Ascending aorta (tissue), 2 donors: ENCODE measurements at regions not wholly inside any gene's neighbourhood (a gene's known extent, or its start where the extent isn't known, plus 50 kb on each side); places are given as distances from the start of the nearest gene placed in this dataset.

ENCODE experiments used
- DNase-seq, 2 donors: peaks; one replicate each; pipeline ENCODE4 v3.0.0-alpha.2; 2019; ENCODE audit warnings: low spot score in 2 of 2
- H3K27ac ChIP-seq, 2 donors: fragments of 200-600 bp; sonication (generic); one replicate each; pipeline ENCODE4 v1.5.1; 2016 to 2017; ENCODE audit warnings: mild to moderate bottlenecking in 1 of 2
- H3K27me3 ChIP-seq: fragments of 200-600 bp; sonication (generic); one replicate; pipeline ENCODE4 v1.5.1; 2017
- H3K36me3 ChIP-seq, 2 donors: fragments of 200-600 bp; sonication (generic); one replicate each; pipeline ENCODE4 v1.5.1; 2016
- H3K4me1 ChIP-seq, 2 donors: fragments of 200-600 bp; sonication (generic); one replicate each; pipeline ENCODE4 v1.5.1; 2016 to 2017; ENCODE audit warnings: mild to moderate bottlenecking in 1 of 2
- H3K4me3 ChIP-seq, 2 donors: fragments of 200-600 bp; sonication (generic); one replicate each; pipeline ENCODE4 v1.5.1; 2016 to 2017; ENCODE audit warnings: mild to moderate bottlenecking in 1 of 2
- H3K9me3 ChIP-seq, 2 donors: fragments of 200-600 bp; sonication (generic); one replicate each; pipeline ENCODE4 v1.5.1; 2016
- intact Hi-C: fragments of 100-400 bp; cut with DNase I; formaldehyde crosslinking; loops from one replicate; pipeline ENCODE4 v1.15.1; 2023
- TF ChIP-seq, protein P1 (sequence below), 3 experiments: fragments of 200-600 bp in 2 of 3; fragments of 450-650 bp in 1 of 3; sonication (generic) in 2 of 3; IDR thresholded peaks; one replicate each; pipeline ENCODE4 v1.5.1; 2016 to 2019; ENCODE audit warnings: antibody characterized with exemption in 3 of 3, mild to moderate bottlenecking in 1 of 3, moderate library complexity in 1 of 3

DNA sequence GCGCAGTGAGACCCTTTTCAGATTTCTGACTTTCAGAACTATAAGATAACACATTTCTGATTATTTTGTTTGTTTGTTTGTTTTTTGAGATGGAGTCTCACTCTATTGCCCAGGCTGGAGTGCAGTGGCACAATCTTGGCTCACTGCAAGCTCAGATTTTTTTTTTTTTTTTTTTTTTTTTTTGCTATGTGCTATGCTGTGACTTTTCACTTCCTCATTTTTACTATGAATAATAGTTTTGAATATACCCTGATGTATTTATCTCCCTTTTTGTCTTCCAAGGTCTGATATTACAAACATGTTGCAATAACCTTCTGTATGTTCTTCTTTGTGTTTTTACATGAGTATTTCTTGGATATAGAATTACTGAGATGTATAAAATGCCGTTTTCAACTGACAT, 658.7 kb upstream of the SEL1L start:
- no peak overlapping the region for H3K4me3 ChIP-seq
- H3K27me3 ChIP-seq: no peaks in the 10 kb centered on the region
- no peak for DNase-seq
- no peaks in the 10 kb centered on the region for H3K36me3 ChIP-seq
- TF ChIP-seq, protein P1, sequence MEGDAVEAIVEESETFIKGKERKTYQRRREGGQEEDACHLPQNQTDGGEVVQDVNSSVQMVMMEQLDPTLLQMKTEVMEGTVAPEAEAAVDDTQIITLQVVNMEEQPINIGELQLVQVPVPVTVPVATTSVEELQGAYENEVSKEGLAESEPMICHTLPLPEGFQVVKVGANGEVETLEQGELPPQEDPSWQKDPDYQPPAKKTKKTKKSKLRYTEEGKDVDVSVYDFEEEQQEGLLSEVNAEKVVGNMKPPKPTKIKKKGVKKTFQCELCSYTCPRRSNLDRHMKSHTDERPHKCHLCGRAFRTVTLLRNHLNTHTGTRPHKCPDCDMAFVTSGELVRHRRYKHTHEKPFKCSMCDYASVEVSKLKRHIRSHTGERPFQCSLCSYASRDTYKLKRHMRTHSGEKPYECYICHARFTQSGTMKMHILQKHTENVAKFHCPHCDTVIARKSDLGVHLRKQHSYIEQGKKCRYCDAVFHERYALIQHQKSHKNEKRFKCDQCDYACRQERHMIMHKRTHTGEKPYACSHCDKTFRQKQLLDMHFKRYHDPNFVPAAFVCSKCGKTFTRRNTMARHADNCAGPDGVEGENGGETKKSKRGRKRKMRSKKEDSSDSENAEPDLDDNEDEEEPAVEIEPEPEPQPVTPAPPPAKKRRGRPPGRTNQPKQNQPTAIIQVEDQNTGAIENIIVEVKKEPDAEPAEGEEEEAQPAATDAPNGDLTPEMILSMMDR (IDR thresholded peaks at IDR 0.05): no peak
- H3K4me1 ChIP-seq: no peaks in the 10 kb centered on the region
- H3K9me3 ChIP-seq: peaks cover 0 to 11% of the 10 kb centered on the region in 2 donors
- intact Hi-C loops: no loop called here
- H3K27ac ChIP-seq: no peak overlapping the region

DNA sequence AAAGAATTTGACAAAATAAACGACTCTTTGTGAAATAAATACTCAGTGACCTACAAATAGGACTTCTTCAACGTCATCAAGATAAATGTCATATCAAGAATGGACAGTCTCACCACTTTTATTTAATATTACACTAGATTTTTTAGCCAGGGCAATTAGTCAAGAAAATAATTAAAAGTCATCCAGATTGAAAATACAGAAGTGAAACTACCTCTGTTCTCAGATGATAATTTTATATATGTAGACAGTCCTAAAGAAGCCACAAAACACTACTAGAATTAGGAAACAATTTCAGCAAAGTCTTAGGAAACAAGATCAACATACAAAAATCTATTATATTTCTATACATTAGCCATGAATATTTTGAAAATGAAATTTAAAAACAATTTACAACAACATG, 689.6 kb upstream of the SEL1L start:
- Histone ChIP-seq H3K36me3 (no peaks in the 10 kb centered on the region), H3K4me1 (no peaks in the 10 kb centered on the region), H3K4me3 (no peak overlapping the region), H3K27ac (no peak overlapping the region), H3K9me3 (no peaks in the 10 kb centered on the region), H3K27me3 (no peaks in the 10 kb centered on the region)
- DNase-seq: no peak
- intact Hi-C loops: no loop called here
- TF ChIP-seq, protein P1 (IDR thresholded peaks at IDR 0.05): no peak

DNA sequence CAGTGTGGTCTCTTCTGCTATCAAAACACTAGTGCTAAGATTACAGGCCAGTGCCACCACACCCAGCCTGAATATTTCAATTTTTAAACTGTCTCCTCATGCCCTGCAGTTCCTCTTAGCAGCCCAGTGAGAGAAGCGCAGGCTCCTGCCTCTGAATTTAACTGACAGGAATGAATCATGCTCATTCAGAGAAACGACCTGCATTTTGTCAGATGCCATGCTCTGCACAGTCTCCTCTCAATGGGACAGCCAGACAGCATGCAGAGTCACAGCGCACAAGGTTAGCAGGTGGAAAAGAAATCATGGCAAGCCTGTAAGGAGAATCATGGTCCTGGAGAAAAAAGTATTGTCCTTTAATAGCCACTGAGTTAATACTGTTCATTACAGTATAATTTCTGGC, 691.0 kb upstream of the SEL1L start:
- DNase-seq: no peak

DNA sequence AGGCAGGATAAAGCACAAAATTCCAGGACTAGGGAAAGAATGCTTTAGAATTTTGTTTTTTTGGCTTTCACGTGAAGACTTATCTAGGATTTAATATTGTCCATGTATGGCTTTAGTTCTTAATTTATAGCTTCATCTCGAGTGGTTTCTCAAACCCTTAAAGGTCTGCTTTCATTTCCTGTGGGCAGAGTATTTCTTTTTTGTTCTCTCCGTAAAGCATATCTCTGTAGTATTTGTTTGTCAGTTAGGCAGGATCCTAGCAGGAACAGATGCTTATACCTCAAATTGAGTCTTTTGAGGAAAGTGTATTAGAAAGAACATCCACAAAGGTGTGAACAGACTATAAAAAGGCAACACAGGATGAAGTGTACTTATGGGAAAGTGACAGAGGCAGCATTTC, 697.1 kb upstream of the SEL1L start:
- no peak for DNase-seq
- Histone ChIP-seq H3K4me1 (no peaks in the 10 kb centered on the region), H3K9me3 (no peaks in the 10 kb centered on the region), H3K27ac (no peak overlapping the region), H3K27me3 (no peaks in the 10 kb centered on the region), H3K36me3 (no peaks in the 10 kb centered on the region), H3K4me3 (no peak overlapping the region)
- TF ChIP-seq, protein P1 (IDR thresholded peaks at IDR 0.05): no peak
- intact Hi-C loops: no loop called here

More for the DNA sequence above, 691.0 kb upstream of the SEL1L start:
- Histone ChIP-seq H3K27ac (no peak overlapping the region), H3K4me3 (no peak overlapping the region), H3K4me1 (no peaks in the 10 kb centered on the region), H3K36me3 (no peaks in the 10 kb centered on the region), H3K27me3 (no peaks in the 10 kb centered on the region), H3K9me3 (no peaks in the 10 kb centered on the region)
- intact Hi-C loops: no loop called here
- TF ChIP-seq, protein P1 (IDR thresholded peaks at IDR 0.05): no peak

DNA sequence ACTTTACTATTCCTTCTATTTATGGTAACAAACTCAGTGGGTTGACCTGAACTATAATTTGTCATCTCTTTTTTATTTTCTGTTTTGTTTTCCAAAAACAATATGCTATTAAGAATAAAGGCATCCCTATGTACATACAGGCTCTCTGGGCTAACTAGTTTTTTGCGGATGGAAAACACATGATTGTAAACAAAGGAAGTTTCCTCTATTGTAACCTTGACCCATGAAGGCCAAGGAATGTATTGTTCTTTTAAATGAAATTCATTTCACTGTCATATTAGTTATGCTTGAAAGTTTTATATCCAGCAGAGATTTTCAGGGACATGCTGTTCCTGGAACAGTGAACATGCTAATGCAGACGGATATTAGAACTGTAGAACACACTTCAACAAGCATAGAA, 705.0 kb upstream of the SEL1L start:
- intact Hi-C loops: no loop called here
- DNase-seq: no peak
- Histone ChIP-seq H3K4me1 (no peaks in the 10 kb centered on the region), H3K4me3 (no peak overlapping the region), H3K36me3 (no peaks in the 10 kb centered on the region), H3K27ac (no peak overlapping the region), H3K27me3 (no peaks in the 10 kb centered on the region), H3K9me3 (no peaks in the 10 kb centered on the region)
- TF ChIP-seq, protein P1 (IDR thresholded peaks at IDR 0.05): no peak

DNA sequence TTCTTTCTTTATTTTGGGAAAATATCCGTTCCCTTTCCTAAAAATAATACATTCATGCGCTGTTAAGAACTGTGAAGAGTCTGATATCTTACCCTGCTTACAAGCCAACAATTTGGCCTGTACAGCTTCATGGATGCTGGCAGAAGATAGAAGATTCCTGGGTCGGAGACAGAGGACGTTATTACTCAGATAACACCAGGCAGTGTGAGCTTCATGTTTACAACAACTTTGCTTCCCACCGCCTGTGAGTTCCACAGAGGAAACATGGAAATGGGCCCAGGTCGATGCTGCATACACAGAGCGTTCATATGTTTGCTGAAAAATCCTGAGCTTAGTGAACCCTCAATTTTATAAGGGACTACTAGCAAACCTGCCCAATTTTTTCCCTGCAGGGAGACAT, 705.6 kb upstream of the SEL1L start:
- no peak for DNase-seq
- no peaks in the 10 kb centered on the region for H3K36me3 ChIP-seq
- H3K27me3 ChIP-seq: no peaks in the 10 kb centered on the region
- H3K9me3 ChIP-seq: no peaks in the 10 kb centered on the region
- TF ChIP-seq, protein P1 (IDR thresholded peaks at IDR 0.05): no peak
- no peak overlapping the region for H3K4me3 ChIP-seq
- no peaks in the 10 kb centered on the region for H3K4me1 ChIP-seq
- intact Hi-C loops: no loop called here
- H3K27ac ChIP-seq: no peak overlapping the region
